ENCODE measurements at regions not wholly inside any gene's neighbourhood (a gene's known extent, or its start where the extent isn't known, plus 50 kb on each side); places are given as distances from the start of the nearest gene placed in this dataset.

GRCh38 chr15:99454107-99454809, 111.5 kb upstream of the MEF2A start:
- TF ChIP-seq CTCF (conservative IDR thresholded peaks at IDR 0.05; ENCODE audit: low read length) (no peak), EZH2phosphoT487 (IDR thresholded peaks at IDR 0.05; ENCODE audit: borderline replicate concordance) (no peak)
- Histone ChIP-seq H3K36me3 (ENCODE audit: insufficient read depth, low read length) (no peaks in the 10 kb centered on the region), H3K9me3 (ENCODE audit: insufficient read depth, low read depth, low read length) (no peaks in the 10 kb centered on the region), H3K4me1 (ENCODE audit: insufficient read depth, low read length, poor library complexity, severe bottlenecking) (no peaks in the 10 kb centered on the region), H3K79me2 (ENCODE audit: insufficient read depth, low read length) (no peaks in the 10 kb centered on the region), H4K20me1 (ENCODE audit: insufficient read depth, low read length, poor library complexity, severe bottlenecking) (no peaks in the 10 kb centered on the region), H3F3A (ENCODE audit: low read depth) (no peaks in the 10 kb centered on the region), H3K9me2 (replicated peaks; ENCODE audit: low read depth, low read length) (no peaks in the 10 kb centered on the region), H3K27me3 (ENCODE audit: insufficient read depth, low read length, poor library complexity, severe bottlenecking) (no peaks in the 10 kb centered on the region), H3K9ac (ENCODE audit: low read depth, low read length, poor library complexity, severe bottlenecking) (no peak overlapping the region), H3K4me3 (ENCODE audit: low read length, poor library complexity, severe bottlenecking) (no peak overlapping the region), H3K4me2 (ENCODE audit: low read depth, low read length, poor library complexity, severe bottlenecking) (no peak overlapping the region), H2AFZ (ENCODE audit: low read length) (no peak overlapping the region)

DNA sequence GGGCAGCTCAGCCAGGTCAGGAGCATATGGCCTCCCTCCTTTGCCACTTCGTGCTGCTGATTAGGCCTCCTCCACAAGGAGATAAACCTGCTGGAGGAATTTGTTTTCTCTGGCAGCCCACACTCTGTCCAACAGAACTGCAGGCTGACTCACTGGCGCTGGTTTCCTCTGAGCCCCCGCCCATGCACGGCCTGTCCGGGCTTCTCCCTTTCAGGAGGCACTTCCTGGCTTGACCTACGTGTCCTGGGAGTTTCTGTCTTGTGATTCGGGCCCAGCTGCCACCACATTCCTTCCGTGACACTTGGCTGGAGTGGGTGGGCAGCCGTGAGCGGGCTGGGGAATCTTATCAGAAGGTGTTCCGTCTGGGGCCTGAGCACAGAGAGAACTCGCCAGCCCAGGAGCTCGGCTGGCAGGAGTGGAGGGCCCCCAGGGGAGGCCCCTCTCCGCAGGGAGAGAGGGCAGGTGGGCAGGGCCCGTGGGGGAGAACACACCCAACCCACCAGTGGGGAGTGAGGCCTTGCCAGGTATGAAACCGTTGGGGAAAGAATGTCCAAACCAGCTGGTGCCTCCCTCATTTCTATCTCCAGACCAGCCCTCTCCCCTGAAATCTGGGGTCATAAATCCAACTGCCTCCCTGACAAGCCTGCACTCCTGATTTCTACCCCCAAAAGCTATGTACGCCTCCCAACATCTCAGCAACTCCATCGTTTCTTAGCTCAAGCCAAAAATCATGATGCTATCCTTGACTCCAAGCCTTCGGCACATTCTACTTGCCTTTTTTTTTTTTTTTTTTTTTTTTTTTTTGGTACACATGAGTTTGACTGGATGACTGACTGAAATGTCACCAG, 110.6 kb upstream of the MEF2A start:
- Histone ChIP-seq H2AFZ (ENCODE audit: low read length) (no peak overlapping the region), H3K36me3 (ENCODE audit: insufficient read depth, low read length) (no peaks in the 10 kb centered on the region), H3K9ac (ENCODE audit: low read depth, low read length, poor library complexity, severe bottlenecking) (no peak overlapping the region)

DNA sequence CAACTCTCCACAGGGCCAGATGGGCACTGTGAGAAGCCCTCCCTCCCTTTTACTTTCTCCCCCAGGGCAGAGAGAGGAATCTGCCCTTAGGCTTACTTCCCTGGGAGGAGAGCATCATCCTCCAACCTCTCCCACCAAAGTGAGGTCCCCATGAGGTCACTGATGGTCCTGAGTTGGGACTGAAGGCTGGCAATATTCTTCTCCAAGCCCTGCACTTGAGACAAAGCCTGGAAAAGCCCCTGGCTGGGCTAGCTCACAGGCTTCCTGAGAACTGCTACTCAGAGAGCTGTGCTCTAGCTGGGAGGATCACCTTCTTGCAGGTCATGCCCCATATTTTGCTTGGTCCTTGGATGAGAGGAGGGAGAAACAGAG, 110.0 kb upstream of the MEF2A start:
- Histone ChIP-seq H3K4me1 (ENCODE audit: insufficient read depth, low read length, poor library complexity, severe bottlenecking) (no peaks in the 10 kb centered on the region), H3K36me3 (ENCODE audit: insufficient read depth, low read length) (no peaks in the 10 kb centered on the region), H3K9me2 (replicated peaks; ENCODE audit: low read depth, low read length) (no peaks in the 10 kb centered on the region), H2AFZ (ENCODE audit: low read length) (no peak overlapping the region), H3K9ac (ENCODE audit: low read depth, low read length, poor library complexity, severe bottlenecking) (no peak overlapping the region), H3K9me3 (ENCODE audit: insufficient read depth, low read depth, low read length) (no peaks in the 10 kb centered on the region), H3K4me2 (ENCODE audit: low read depth, low read length, poor library complexity, severe bottlenecking) (no peak overlapping the region), H3F3A (ENCODE audit: low read depth) (no peaks in the 10 kb centered on the region), H4K20me1 (ENCODE audit: insufficient read depth, low read length, poor library complexity, severe bottlenecking) (no peaks in the 10 kb centered on the region), H3K79me2 (ENCODE audit: insufficient read depth, low read length) (no peaks in the 10 kb centered on the region), H3K4me3 (ENCODE audit: low read length, poor library complexity, severe bottlenecking) (no peak overlapping the region), H3K27me3 (ENCODE audit: insufficient read depth, low read length, poor library complexity, severe bottlenecking) (no peaks in the 10 kb centered on the region)
- TF ChIP-seq CTCF (conservative IDR thresholded peaks at IDR 0.05; ENCODE audit: low read length) (no peak), EZH2phosphoT487 (IDR thresholded peaks at IDR 0.05; ENCODE audit: borderline replicate concordance) (no peak)

More for the DNA sequence above, 110.6 kb upstream of the MEF2A start:
- H3K9me3 ChIP-seq (ENCODE audit: insufficient read depth, low read depth, low read length): no peaks in the 10 kb centered on the region
- no peaks in the 10 kb centered on the region for H3K79me2 ChIP-seq (ENCODE audit: insufficient read depth, low read length)
- no peaks in the 10 kb centered on the region for H4K20me1 ChIP-seq (ENCODE audit: insufficient read depth, low read length, poor library complexity, severe bottlenecking)
- H3F3A ChIP-seq (ENCODE audit: low read depth): no peaks in the 10 kb centered on the region
- no peaks in the 10 kb centered on the region for H3K27me3 ChIP-seq (ENCODE audit: insufficient read depth, low read length, poor library complexity, severe bottlenecking)
- no peak overlapping the region for H3K4me2 ChIP-seq (ENCODE audit: low read depth, low read length, poor library complexity, severe bottlenecking)
- no peak overlapping the region for H3K4me3 ChIP-seq (ENCODE audit: low read length, poor library complexity, severe bottlenecking)
- no peaks in the 10 kb centered on the region for H3K4me1 ChIP-seq (ENCODE audit: insufficient read depth, low read length, poor library complexity, severe bottlenecking)
- TF ChIP-seq EZH2phosphoT487 (IDR thresholded peaks at IDR 0.05; ENCODE audit: borderline replicate concordance): no peak
- H3K9me2 ChIP-seq (replicated peaks; ENCODE audit: low read depth, low read length): no peaks in the 10 kb centered on the region
